HG03342 (cell line): ENCODE measurements at regions not wholly inside any gene's neighbourhood (a gene's known extent, or its start where the extent isn't known, plus 50 kb on each side); places are given as distances from the start of the nearest gene placed in this dataset.

Experiments
- ATAC-seq: cut with Tn5 transposase; IDR thresholded peaks from one replicate; pipeline ENCODE4 v1.9.1; 2021; ENCODE audit warnings: mild to moderate bottlenecking, moderate library complexity; ENCODE audit not compliant: unreplicated experiment

GRCh38 chr14:53896726-53897125 is 59.9 kb downstream of the BMP4 start:
- no peak for ATAC-seq

- peak; percentile 78 for ATAC-seq
Measured at GRCh38 chr14:53894456-53894855, 62.2 kb downstream of the BMP4 start.

- no peak for ATAC-seq
Measured at GRCh38 chr14:53893374-53893773, 63.3 kb downstream of the BMP4 start.

- ATAC-seq, result no peak
Measured at GRCh38 chr14:53890611-53891101, 66.0 kb downstream of the BMP4 start.

- ATAC-seq, result no peak
Measured at GRCh38 chr14:53888535-53889386, 67.9 kb downstream of the BMP4 start.

- no peak for ATAC-seq
Measured at GRCh38 chr14:53885136-53885640, 71.4 kb downstream of the BMP4 start.

- no peak for ATAC-seq
Measured at GRCh38 chr14:53884601-53885000, 72.0 kb downstream of the BMP4 start.

GRCh38 chr14:53883739-53884138 is 72.9 kb downstream of the BMP4 start:
- ATAC-seq, result no peak

GRCh38 chr14:53882684-53883083 is 73.9 kb downstream of the BMP4 start:
- ATAC-seq, result no peak

- ATAC-seq, result no peak
Measured at GRCh38 chr14:53881921-53882320, 74.7 kb downstream of the BMP4 start.

- no peak for ATAC-seq
Measured at GRCh38 chr14:53881161-53881871, 75.3 kb downstream of the BMP4 start.

GRCh38 chr14:53880761-53881160 is 75.9 kb downstream of the BMP4 start:
- ATAC-seq, result no peak

- no peak for ATAC-seq
Measured at GRCh38 chr14:53879747-53880146, 76.9 kb downstream of the BMP4 start.

- no peak for ATAC-seq
Measured at GRCh38 chr14:53879022-53879686, 77.5 kb downstream of the BMP4 start.

GRCh38 chr14:53875324-53875897 is 81.2 kb downstream of the BMP4 start:
- ATAC-seq, result no peak

- ATAC-seq, result no peak
Measured at GRCh38 chr14:53874704-53875103, 81.9 kb downstream of the BMP4 start.

GRCh38 chr14:53872681-53873089 is 83.9 kb downstream of the BMP4 start:
- ATAC-seq, result no peak

GRCh38 chr14:53871951-53872350 is 84.7 kb downstream of the BMP4 start:
- no peak for ATAC-seq

GRCh38 chr14:53871011-53871410 is 85.6 kb downstream of the BMP4 start:
- no peak for ATAC-seq

- ATAC-seq, result no peak
Measured at GRCh38 chr14:53865711-53866110, 90.9 kb downstream of the BMP4 start.

- ATAC-seq, result no peak
Measured at GRCh38 chr14:53861781-53862180, 94.8 kb downstream of the BMP4 start.
